Astrocyte (in vitro differentiated cells and primary cell): ENCODE measurements at regions not wholly inside any gene's neighbourhood (a gene's known extent, or its start where the extent isn't known, plus 50 kb on each side); places are given as distances from the start of the nearest gene placed in this dataset.

Experiments
- EZH2 ChIP-seq: IDR thresholded peaks from 2 replicates; pipeline ENCODE4 v1.6.1; 2012; ENCODE audit warnings: mild to moderate bottlenecking, low read length, inconsistent platforms; ENCODE audit not compliant: insufficient read depth
- TF ChIP-seq, protein P1 (sequence below): IDR thresholded peaks from 2 replicates; pipeline ENCODE4 v1.5.1; 2011; ENCODE audit warnings: low read depth, mild to moderate bottlenecking, inconsistent platforms, low read length, moderate library complexity; ENCODE audit not compliant: insufficient read depth

DNA sequence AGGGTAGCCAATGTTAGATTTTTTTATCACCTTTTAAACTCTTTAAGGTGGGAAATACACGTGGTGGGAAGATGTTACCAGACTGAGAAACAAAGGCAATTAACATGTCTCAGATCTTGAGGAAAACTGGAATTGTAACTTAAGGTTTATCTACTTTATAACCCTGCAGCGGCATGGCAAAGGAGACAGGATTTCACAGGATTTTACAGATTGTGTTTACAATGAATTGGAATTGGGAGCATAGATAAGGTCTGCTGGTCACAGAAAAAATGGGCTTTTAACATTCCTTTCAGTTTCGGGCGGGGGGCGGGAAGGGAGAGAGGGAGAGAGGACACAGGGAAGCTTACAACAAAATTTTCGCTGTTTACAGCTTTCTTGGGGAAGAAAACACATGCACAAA lies 467.5 kb upstream of the CT83 start:
- TF ChIP-seq, protein P1, sequence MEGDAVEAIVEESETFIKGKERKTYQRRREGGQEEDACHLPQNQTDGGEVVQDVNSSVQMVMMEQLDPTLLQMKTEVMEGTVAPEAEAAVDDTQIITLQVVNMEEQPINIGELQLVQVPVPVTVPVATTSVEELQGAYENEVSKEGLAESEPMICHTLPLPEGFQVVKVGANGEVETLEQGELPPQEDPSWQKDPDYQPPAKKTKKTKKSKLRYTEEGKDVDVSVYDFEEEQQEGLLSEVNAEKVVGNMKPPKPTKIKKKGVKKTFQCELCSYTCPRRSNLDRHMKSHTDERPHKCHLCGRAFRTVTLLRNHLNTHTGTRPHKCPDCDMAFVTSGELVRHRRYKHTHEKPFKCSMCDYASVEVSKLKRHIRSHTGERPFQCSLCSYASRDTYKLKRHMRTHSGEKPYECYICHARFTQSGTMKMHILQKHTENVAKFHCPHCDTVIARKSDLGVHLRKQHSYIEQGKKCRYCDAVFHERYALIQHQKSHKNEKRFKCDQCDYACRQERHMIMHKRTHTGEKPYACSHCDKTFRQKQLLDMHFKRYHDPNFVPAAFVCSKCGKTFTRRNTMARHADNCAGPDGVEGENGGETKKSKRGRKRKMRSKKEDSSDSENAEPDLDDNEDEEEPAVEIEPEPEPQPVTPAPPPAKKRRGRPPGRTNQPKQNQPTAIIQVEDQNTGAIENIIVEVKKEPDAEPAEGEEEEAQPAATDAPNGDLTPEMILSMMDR: no peak
- no peak for TF ChIP-seq EZH2
